SK-MEL-5 (cell line): ENCODE measurements at regions not wholly inside any gene's neighbourhood (a gene's known extent, or its start where the extent isn't known, plus 50 kb on each side); places are given as distances from the start of the nearest gene placed in this dataset.

Experiments used
- DNase-seq: peaks from one replicate; pipeline ENCODE4 v3.0.0-alpha.2; 2016; ENCODE audit warnings: low read depth, low spot score
- in situ Hi-C: cut with HindIII; loops from 2 replicates; pipeline ENCODE4 v1.10.0; 2016; ENCODE audit warnings: low sequenced_read_pairs, high pct_unique_total_duplicates, low pct_unique_long_range_greater_than_20kb

DNA sequence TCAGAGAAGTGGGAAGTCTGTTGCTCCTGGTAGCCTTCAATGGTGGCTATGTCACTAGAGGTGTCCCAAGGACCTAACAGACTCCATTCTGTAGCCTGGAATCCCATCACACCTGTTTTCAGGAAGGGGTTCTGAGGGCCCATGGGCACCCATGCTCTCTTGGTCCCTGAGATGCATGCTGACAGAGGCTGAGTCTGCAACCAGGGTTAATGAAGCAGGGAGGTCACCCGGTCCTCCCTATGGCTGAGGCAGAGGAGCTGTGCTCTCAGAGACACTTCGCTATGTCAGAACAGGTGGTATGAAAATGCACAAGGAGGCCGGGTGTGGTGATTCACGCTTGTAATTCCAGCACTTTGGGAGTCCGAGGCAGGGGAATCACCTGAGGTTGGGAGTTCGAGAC lies 452.1 kb downstream of the TCERG1L start:
- DNase-seq: no peak
- in situ Hi-C loops: no loop called here

DNA sequence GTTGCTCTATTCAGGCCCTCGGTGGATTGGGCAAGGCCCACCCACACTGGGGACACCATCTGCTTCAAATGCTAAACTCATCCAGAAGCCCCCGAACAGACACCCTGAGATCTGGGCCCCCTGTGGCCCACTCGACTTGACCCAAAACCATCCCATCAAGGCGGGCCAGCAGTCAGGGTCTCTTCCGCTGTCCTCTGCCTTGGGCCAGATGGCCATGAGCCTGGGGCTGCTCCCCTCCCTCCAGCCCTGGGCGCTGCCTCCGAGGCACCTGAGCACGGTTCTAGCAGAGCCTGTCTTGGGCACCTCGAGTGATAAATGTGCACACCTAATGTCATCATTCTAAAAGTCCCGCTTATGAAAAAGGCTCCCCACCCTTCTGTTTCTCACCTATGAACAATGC lies 449.4 kb downstream of the TCERG1L start:
- in situ Hi-C loops: no loop called here
- DNase-seq: no peak

DNA sequence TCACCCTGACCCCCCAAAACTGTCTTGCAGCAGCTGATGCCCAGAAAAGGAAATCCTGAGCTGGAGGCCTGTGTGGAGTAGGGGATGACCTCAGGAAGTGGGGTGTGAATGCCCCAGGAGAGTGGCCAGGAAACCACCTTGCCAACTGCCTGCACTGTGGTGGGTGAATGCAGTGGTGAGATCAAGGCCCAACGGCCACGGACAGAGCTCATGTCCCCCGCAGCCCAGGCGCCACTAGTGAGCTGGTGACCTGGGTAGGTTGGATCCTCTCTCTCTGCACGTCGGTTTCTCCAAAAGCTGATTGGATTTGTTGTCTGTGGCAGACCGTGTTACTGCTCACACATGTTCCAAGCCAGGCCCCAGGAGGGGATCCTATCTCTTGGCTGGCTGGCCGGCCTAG lies 448.9 kb downstream of the TCERG1L start:
- in situ Hi-C loops: no loop called here
- DNase-seq: no peak

DNA sequence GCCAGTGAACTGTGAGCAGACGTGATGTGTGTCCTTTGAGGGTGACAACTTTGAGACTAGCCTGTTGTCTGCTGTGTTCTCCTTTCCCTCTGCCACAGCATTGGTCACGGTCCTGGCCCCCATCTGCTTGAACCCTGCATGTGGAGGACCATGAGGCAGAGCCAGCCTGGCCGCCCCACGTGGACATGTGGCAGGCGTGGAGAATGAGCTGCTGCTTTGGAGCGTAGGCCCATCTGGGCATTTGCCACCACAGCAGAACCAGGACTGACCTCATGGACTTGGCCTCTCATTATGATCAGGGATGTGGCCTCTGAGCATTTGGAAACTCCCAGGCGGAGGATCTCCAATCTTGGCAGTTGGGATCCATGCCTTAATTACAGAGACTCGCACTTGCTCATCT lies 448.5 kb downstream of the TCERG1L start:
- in situ Hi-C loops: no loop called here

DNA sequence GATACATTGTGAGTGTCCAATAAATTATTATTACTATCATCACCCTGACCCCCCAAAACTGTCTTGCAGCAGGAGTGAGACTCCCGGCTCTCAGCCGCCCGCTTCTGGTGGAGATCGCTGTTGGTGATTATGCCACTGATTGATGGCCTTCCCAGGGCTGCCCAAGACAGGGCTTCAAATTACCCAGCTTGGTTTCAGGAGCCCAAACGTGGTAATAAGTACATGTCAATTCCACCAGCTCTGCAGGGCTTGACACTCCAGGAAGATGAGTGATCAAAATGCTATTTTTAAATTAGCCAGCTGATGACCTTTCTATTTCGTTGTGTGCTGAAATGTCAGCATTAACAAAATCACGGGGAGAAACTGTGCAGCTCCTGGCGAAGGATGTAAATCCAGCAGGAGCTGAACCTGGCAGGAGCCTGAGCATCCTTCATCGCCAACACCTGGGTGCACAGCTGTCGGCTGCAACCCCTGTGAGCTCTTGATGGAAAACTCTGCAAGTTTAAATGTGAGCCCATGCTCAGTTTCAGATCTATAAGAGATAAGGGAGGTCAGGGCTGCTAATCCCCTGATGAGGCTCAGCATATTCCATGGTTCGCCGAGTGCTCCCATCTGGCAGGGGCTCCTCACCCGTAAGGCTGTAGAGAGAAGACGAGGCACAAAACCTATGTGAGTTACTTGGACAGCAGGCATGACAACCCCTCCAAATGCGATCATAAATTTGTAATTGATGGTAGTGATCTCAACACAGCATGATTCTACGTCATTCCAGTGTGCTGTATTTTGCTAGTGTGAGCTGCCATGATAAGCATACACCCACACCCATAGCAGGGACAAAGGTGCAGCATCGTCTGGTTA lies 446.3 kb downstream of the TCERG1L start:
- in situ Hi-C loops: no loop called here
- no peak for DNase-seq

More for the DNA sequence above, 448.5 kb downstream of the TCERG1L start:
- no peak for DNase-seq

DNA sequence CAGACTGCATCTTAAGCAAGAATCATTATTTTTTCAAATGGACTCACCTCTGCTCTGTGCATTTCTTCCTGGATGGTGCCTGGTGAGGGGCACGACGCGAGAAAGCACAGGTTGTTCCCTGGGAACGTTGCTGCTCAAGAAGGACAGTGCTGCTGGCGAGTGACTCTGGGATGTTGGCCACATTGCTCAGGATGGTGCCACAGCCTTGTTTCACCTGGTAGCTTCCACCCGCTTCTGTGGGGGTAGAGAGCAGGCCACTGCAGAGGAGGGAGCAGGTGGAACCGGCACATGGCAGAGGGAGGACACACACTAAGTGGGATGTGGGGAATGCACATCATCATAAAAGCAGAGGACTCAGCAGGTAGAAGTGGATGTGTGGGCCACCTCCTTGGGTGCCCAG lies 444.7 kb downstream of the TCERG1L start:
- in situ Hi-C loops: no loop called here
- DNase-seq: no peak

DNA sequence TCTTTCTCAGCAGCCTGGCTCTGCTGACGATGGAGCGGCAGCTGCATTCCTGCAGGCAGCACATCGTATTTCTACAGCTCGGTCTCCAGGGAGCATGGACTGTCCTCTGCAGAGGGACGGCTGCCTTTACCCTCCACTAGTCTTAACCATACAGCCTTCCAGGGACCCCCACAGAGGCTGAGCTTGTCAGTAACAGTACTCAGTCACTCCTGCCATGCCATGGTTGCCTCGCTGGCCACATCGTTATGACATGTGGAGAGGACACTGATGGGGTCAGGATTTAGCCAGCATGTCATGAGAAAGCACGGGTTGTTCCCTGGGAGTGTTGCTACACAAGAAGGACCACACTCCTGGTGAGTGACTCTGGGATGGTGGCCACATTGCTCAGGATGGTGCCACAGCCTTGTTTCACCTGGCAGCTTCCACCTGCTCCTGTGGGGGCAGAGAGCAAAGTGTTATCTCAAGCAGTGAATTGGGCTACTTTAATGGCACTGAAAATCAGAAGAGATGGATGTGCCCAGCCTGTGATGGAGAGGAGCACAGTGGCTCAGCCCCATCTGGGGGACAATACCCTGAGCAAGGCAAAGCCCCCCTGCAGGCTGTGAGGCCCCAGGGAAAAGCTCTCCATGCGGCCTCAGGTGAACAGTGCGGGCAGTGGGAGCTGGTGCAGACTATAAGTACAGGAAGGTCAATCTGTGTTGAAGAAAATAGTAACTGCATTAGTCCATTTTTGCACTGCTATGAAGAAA lies 443.9 kb downstream of the TCERG1L start:
- in situ Hi-C loops: no loop called here
- no peak for DNase-seq

DNA sequence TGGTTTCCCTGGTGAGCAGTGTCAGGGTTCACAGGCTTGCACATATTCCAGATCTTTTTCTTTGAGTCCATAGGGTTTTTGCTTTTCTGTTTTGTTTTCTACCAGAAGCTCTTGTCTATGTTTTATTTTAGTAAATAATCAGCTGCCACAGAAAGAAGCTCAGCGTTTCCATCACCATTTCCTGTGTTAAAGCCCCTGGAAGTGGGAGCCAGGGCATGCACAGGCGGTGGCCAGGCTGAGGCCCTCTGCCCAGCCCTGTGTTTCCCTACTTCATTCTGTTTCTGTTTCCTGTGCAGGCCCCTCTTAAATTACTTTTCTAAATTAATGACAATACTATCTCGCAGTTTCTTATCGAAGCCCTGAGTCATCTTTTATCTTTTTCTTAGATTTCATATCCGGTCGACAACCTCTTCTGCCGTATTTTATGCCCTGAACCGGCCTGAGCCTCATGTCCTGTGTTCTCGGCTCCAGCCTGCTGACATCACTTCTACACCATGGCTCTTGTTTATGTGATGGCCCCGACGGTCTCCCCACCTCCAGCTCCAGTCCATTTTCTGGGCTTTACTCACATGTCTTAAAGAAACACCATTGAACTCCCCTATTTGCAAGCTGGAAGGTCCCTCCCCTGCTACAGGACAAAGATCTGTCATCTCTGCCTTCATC lies 442.2 kb downstream of the TCERG1L start:
- in situ Hi-C loops: no loop called here
- DNase-seq: no peak

DNA sequence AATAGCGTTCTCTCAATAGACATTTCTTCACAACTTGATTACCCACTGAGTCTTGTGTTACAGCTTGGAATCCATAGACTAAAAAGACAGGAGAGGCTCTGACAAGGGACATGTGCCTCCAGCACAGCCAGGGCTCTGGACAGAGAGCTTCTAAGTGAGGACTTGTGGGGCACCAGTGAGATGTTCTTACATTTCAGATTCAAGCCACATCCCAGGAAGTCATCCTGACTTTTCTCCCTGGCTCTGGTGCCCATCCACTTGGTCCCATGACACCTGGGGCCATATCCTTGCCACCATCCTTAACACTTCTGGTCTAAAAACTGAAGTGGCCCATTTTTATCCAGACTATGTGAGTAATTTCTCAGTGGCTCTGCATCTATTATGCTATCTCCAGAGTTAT lies 440.1 kb downstream of the TCERG1L start:
- in situ Hi-C loops: no loop called here
- no peak for DNase-seq

DNA sequence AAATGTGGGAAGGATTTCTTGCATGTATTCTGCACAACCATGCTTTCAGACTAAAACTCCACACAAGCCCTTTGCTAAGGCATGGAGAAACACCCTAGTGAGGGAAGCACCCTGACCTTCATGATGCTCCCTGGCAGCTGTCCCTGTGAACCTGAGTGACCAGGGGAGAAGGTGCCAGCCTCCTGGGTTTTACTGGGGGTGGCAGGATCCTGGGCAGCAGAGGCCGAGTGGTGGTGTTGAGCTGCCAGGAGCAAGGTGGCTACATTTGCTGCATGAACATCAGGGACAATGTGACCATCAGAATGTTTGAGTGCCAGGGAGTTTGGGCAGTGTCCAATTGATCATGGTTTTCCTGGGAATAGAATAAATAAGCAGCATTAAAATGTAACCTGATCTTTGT lies 437.9 kb downstream of the TCERG1L start:
- in situ Hi-C loops: no loop called here
- no peak for DNase-seq

DNA sequence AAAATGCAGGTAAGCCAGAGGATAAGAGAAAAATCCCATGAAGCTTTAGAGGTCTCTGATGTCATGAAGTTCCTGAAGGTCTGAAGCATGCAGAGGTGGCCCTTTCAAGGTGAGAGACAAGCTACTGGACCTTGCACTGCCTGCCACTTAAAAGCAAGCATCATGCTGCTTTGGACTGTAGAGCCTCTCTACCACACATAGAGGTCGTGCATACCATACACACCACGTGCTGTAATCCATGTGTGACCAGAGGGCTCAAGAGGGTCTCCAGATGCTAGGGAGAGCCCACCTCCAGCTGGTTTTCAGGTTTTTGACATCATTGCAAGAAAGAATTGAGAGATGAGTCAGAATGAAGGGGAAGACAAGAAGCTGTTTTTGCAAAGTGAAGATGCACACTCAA lies 436.4 kb downstream of the TCERG1L start:
- in situ Hi-C loops: no loop called here
- DNase-seq: no peak

DNA sequence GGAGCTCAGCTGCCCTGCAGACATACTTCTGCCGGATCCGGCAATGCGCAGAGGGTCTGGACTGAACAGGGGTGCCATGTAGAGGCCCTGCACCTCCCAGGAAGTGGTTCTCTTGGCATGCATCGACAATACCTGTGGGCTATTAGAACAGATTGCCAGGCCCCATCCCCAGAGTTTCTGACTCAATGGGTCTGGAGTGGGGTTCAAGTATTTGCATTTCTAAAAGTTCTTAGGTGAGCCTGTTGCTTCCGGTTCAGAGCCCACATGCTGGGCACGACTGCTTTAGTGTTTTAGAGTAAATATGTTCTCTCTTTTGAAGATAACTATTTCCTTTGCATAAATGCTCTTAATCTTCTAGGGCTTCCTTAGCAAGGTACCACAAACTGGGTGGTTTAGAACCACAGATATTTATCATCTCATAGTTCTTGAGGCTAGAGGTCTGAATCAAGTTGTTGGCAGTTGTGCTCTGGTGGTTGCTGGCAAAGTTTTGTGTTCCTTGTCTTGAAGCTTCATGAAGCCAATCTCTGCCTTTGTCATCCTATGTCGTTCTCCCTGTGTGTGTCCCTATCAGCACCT lies 435.5 kb downstream of the TCERG1L start:
- DNase-seq: no peak
- in situ Hi-C loops: no loop called here

DNA sequence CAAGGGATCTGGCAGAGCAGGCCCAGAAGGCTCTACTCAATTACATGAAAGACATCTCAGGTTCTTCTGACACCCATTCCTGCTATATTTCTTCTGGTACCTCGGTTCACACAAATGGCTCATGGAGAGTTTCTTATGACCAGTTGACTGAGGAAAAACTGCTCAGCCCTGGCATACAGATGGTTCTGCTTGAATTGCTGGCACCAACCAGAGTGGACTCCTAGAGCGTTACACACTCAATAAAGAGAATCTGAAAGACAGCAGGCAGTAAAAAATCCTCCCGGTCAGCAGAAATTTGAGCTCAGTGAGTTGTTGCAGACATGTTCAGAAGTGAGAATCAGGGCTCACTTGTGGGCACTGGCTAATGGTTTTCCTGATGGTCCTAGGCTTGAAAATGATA lies 434.4 kb downstream of the TCERG1L start:
- no peak for DNase-seq
- in situ Hi-C loops: no loop called here

DNA sequence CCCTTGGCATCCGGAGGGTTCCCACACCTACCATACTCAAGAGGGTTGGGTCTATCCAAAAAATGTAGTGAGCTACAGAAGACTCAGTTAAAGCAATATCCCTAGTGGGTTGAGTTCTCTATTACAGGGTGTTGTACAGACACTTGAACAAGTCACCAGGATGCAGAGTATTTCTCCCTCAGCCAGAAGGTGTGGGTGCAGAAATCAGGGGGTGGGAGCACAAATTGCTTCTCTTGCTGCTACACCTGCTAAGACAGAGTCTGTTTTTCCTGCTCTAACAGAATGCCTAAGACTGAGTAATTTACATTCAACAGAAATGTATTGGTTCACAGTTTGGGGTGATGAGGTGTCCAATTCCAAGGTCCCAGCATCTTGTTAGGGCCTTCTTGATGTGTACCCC lies 433.4 kb downstream of the TCERG1L start:
- in situ Hi-C loops: no loop called here
- no peak for DNase-seq

DNA sequence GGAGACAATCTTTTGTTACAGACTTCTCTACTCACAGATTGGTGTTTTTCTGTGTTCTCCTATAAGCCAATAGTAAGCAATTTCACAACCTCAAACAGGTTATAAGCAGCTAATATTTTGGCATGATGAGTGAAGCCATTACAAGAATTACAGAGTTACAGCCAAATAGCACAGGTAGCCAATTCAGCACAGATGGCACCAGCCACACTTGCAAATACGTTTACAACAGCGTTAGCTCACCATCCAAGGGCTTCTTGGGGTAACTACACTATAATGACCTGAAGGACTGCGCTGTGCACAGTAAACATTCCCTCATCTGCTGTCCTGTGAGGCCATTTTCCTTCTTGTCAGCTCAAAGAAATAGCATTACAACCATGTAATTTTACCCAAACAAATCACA lies 428.6 kb downstream of the TCERG1L start:
- no peak for DNase-seq
- in situ Hi-C loops: no loop called here

DNA sequence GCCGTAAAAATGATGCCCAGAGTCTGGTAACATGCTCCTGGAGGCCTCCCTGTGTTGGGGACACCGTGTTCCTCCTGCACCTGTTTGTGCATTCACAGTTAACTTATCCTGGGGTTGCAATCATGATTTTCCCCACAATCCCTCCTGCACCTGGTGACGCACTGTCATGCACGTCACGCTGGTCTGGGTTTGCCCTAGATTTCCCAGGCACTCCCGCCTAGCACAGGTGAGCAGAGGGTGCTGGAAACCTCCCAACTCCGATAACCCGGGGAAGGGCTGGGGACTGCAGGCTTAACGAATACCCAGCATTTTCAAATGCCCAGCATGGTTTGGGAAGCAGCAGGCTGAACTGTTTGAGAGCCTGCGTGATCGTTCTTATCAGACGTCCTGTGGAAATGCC lies 427.1 kb downstream of the TCERG1L start:
- in situ Hi-C loops: no loop called here
- no peak for DNase-seq

DNA sequence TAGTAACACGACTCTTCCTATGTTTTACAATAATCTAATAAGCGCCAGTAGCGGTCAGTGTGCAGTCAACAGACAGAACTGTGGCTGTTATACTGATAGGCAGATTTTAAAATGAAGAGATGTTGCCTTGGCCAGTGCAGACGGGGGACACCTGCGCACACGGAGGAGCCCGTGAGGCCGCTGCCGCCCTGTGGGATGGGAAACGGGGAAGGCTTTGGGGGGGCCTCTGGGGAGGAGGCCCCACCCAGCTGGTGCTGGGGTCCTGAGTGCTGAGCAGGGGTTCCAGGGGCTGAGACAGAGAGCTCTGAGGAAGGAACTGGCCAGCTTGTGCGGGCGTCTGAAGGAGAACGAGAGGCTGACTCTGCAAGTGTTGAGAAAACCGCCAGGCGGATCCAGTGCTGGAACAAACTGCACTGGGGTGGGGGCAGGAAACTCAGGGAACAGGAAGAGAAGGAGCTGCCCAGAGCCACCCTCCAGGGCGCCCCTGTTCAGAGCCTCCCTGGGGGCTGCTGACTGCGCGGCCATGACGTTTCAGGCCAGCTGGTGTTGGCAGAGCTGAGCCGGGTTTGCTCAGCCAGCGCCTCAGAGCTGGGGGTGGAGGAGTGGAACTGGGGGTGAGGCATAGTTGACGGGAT lies 426.4 kb downstream of the TCERG1L start:
- in situ Hi-C loops: no loop called here
- no peak for DNase-seq

DNA sequence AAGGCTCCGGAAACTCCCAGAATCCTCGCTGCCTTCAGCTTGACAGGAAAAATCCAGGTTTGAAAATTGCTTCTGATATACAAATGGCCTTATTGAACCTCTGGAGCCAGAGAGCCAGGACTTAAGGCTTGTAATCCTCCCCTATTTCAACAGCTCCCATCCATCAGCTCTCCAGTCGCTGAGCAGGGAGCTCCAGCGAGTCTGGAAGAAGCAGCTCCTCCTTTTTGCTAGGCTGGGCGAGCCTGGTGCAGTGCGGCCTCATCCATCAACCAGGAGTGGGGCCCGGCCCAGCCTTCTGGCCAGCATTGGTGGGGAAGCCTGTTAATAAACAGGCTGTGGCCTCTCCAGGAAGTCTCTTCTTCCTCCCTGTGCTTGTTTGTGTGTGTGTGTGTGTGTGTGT lies 424.4 kb downstream of the TCERG1L start:
- no peak for DNase-seq
- in situ Hi-C loops: no loop called here
